Peyer's patch (tissue), 4 donors: ENCODE measurements at regions not wholly inside any gene's neighbourhood (a gene's known extent, or its start where the extent isn't known, plus 50 kb on each side); places are given as distances from the start of the nearest gene placed in this dataset.
A peak's percentile ranks its signal among the peaks of the same experiment; 100 is the strongest.

Source experiments
- POLR2A ChIP-seq, 2 donors: fragments of 450-650 bp; IDR thresholded peaks; one replicate each; pipeline ENCODE4 v1.5.1; 2017; ENCODE audit warnings: antibody characterized with exemption in 2 of 2, mild to moderate bottlenecking in 2 of 2, moderate library complexity in 2 of 2
- TF ChIP-seq, protein P1 (sequence below), 6 experiments: fragments of 450-650 bp in 4 of 6; fragments of 200-600 bp in 2 of 6; sonication (generic) in 1 of 6; IDR thresholded peaks; one replicate each; pipeline ENCODE4 v1.5.1; 2017 to 2019; ENCODE audit warnings: antibody characterized with exemption in 6 of 6, mild to moderate bottlenecking in 3 of 6, moderate library complexity in 1 of 6

DNA sequence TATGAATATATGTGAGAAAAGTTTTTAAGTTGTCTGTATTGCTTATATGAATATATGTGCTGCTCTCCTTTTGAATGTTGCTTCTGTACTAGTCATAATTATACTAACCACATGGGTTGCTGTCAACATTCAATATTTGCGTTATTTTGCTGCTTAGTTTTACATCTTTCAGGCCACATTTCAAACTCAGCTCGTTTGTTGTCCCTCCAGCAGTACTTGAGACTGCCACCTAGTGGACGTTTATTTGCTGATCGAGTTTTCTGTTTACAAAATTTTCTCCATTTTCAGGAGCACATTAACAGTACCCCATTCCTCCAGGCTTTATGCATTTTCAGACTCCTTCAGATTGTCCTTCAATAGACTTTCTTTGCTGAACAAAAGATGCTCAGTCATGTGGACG lies 75.8 kb downstream of the NUDT11 start:
- TF ChIP-seq, protein P1, sequence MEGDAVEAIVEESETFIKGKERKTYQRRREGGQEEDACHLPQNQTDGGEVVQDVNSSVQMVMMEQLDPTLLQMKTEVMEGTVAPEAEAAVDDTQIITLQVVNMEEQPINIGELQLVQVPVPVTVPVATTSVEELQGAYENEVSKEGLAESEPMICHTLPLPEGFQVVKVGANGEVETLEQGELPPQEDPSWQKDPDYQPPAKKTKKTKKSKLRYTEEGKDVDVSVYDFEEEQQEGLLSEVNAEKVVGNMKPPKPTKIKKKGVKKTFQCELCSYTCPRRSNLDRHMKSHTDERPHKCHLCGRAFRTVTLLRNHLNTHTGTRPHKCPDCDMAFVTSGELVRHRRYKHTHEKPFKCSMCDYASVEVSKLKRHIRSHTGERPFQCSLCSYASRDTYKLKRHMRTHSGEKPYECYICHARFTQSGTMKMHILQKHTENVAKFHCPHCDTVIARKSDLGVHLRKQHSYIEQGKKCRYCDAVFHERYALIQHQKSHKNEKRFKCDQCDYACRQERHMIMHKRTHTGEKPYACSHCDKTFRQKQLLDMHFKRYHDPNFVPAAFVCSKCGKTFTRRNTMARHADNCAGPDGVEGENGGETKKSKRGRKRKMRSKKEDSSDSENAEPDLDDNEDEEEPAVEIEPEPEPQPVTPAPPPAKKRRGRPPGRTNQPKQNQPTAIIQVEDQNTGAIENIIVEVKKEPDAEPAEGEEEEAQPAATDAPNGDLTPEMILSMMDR (IDR thresholded peaks at IDR 0.05), result peak; percentile 30 to 55 (median 46)
- TF ChIP-seq POLR2A (IDR thresholded peaks at IDR 0.05), result no peak
